ENCODE measurements at regions not wholly inside any gene's neighbourhood (a gene's known extent, or its start where the extent isn't known, plus 50 kb on each side); places are given as distances from the start of the nearest gene placed in this dataset.

DNA sequence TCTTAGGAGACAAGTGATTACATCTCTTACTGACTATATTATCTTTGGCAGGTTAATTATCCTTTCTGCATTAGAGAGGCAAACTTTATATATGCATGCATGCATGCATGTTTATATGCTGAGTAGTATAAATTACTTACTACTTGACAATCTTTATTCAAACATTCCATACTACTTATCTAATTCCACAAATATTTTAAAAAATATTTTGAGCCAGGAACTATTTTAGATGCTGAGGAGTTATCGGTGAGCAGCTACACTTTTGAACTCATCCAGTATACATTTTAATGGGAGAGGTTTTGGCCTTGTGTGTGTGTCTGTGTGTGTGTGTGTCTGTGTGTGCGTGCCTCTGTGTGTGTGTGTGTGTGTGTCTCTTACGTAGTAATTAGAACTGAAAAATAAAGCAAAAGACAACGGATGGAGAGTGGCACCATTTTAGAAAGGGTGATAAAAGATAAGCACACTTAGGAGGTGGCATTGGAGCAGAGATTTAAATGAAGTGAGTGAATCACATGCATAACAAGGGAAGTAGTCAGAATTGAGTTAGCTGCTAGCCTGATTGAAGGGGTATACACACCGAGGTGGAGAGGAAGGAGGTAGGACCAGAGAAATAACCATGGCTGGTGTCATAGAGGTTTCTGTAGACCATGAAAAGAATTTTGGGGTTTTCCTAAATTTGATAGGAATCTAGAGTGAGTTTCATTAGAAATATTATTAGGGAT lies 1488.4 kb downstream of the MRPL39 start:
- no peaks in the 10 kb centered on the region for H3K4me1 ChIP-seq
- no peaks in the 10 kb centered on the region for H3K36me3 ChIP-seq (replicated peaks)
- no peaks in the 10 kb centered on the region for H3K27me3 ChIP-seq (ENCODE audit: low read depth)
- in situ Hi-C loops (cut with MboI; ENCODE audit: low sequenced_read_pairs) = no loop called here
- H3K9me3 ChIP-seq = no peaks in the 10 kb centered on the region
- no peak for DNase-seq (ENCODE audit: low spot score in 2 of 2)
- no peak overlapping the region for H3K4me3 ChIP-seq

GRCh38 chr21:24115141-24115540 lies 1492.1 kb downstream of the MRPL39 start:
- DNase-seq (ENCODE audit: low spot score in 2 of 2) = no peak
- Histone ChIP-seq H3K27me3 (ENCODE audit: low read depth) (no peaks in the 10 kb centered on the region), H3K4me1 (no peaks in the 10 kb centered on the region), H3K4me3 (no peak overlapping the region), H3K9me3 (no peaks in the 10 kb centered on the region), H3K36me3 (replicated peaks) (no peaks in the 10 kb centered on the region)
- in situ Hi-C loops (cut with MboI; ENCODE audit: low sequenced_read_pairs) = no loop called here

- no peaks in the 10 kb centered on the region for H3K36me3 ChIP-seq (replicated peaks)
- H3K9me3 ChIP-seq = no peaks in the 10 kb centered on the region
- DNase-seq (ENCODE audit: low spot score in 2 of 2) = no peak
- H3K4me3 ChIP-seq = no peak overlapping the region
- in situ Hi-C loops (cut with MboI; ENCODE audit: low sequenced_read_pairs) = no loop called here
- no peaks in the 10 kb centered on the region for H3K27me3 ChIP-seq (ENCODE audit: low read depth)
- no peaks in the 10 kb centered on the region for H3K4me1 ChIP-seq
Observed at GRCh38 chr21:24112020-24112419, 1495.3 kb downstream of the MRPL39 start.

DNA sequence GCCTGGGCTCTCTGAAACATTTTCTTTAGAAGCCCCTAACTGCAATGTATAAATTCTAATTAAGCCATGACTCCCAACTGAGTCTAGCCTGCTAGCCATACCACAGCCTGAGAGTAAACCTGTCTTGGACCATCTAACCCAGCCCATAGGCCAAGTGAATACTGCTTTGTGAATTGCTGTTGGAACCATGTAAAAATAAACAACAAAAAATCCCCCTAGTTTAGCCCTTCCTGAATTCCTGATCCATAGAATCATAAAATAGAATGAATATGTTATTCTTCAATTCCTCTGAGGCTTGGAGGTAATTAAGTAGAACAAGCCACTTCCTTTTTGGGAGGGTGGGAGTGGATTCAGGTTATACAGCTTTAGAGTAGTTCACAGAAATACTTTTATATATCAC lies 1496.4 kb downstream of the MRPL39 start:
- DNase-seq (ENCODE audit: low spot score in 2 of 2) = no peak
- H3K4me1 ChIP-seq = no peaks in the 10 kb centered on the region
- H3K9me3 ChIP-seq = no peaks in the 10 kb centered on the region
- no peaks in the 10 kb centered on the region for H3K27me3 ChIP-seq (ENCODE audit: low read depth)
- in situ Hi-C loops (cut with MboI; ENCODE audit: low sequenced_read_pairs) = no loop called here
- no peak overlapping the region for H3K4me3 ChIP-seq
- no peaks in the 10 kb centered on the region for H3K36me3 ChIP-seq (replicated peaks)

DNA sequence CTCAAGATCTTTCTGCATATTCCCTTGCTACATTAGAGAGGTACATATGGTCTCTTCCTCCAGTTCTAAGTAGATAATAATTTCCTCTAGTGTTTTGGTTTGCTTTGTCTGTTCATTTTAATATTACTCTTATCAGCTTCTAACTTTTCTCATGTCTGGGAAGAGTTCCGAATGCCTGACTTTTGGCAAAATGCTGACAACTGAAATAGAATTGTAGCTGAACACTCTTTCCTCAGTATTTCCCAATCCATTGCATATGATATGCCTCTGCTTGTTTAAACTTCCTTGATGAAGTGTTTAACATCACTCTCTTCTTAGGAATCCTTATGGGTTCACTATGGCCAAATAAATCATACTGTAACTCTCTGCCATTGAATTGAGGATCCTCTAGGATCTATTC lies 1510.1 kb downstream of the MRPL39 start:
- peaks cover 3% of the 10 kb centered on the region; the same call in 1 of the 2 replicates for H3K4me1 ChIP-seq
- no peaks in the 10 kb centered on the region for H3K27me3 ChIP-seq (ENCODE audit: low read depth)
- DNase-seq (ENCODE audit: low spot score in 2 of 2) = no peak
- H3K9me3 ChIP-seq = no peaks in the 10 kb centered on the region
- H3K36me3 ChIP-seq (replicated peaks) = no peaks in the 10 kb centered on the region
- in situ Hi-C loops (cut with MboI; ENCODE audit: low sequenced_read_pairs) = no loop called here
- H3K4me3 ChIP-seq = no peak overlapping the region

GRCh38 chr21:24096651-24097050 lies 1510.6 kb downstream of the MRPL39 start:
- H3K36me3 ChIP-seq (replicated peaks) = no peaks in the 10 kb centered on the region
- H3K27me3 ChIP-seq (ENCODE audit: low read depth) = no peaks in the 10 kb centered on the region
- H3K9me3 ChIP-seq = no peaks in the 10 kb centered on the region
- peaks cover 3% of the 10 kb centered on the region; the same call in 1 of the 2 replicates for H3K4me1 ChIP-seq
- no peak for DNase-seq (ENCODE audit: low spot score in 2 of 2)
- in situ Hi-C loops (cut with MboI; ENCODE audit: low sequenced_read_pairs) = no loop called here
- H3K4me3 ChIP-seq = no peak overlapping the region

- no peak overlapping the region for H3K4me3 ChIP-seq
- no peaks in the 10 kb centered on the region for H3K9me3 ChIP-seq
- in situ Hi-C loops (cut with MboI; ENCODE audit: low sequenced_read_pairs) = no loop called here
- no peak for DNase-seq (ENCODE audit: low spot score in 2 of 2)
- H3K4me1 ChIP-seq = no peaks in the 10 kb centered on the region
- H3K36me3 ChIP-seq (replicated peaks) = no peaks in the 10 kb centered on the region
- H3K27me3 ChIP-seq (ENCODE audit: low read depth) = no peaks in the 10 kb centered on the region
Observed at GRCh38 chr21:24093032-24093431, 1514.2 kb downstream of the MRPL39 start.

- no peak overlapping the region for H3K4me3 ChIP-seq
- no peak for DNase-seq (ENCODE audit: low spot score in 2 of 2)
Observed at GRCh38 chr21:24076179-24076578, 1531.1 kb downstream of the MRPL39 start.

GRCh38 chr21:24055696-24056095 lies 1551.6 kb downstream of the MRPL39 start:
- H3K9me3 ChIP-seq = no peaks in the 10 kb centered on the region
- in situ Hi-C loops (cut with MboI; ENCODE audit: low sequenced_read_pairs) = no loop called here

More at GRCh38 chr21:24076179-24076578, 1531.1 kb downstream of the MRPL39 start:
- H3K4me1 ChIP-seq = no peaks in the 10 kb centered on the region
- no peaks in the 10 kb centered on the region for H3K27me3 ChIP-seq (ENCODE audit: low read depth)
- H3K9me3 ChIP-seq = no peaks in the 10 kb centered on the region
- in situ Hi-C loops (cut with MboI; ENCODE audit: low sequenced_read_pairs) = no loop called here
- H3K36me3 ChIP-seq (replicated peaks) = no peaks in the 10 kb centered on the region

DNA sequence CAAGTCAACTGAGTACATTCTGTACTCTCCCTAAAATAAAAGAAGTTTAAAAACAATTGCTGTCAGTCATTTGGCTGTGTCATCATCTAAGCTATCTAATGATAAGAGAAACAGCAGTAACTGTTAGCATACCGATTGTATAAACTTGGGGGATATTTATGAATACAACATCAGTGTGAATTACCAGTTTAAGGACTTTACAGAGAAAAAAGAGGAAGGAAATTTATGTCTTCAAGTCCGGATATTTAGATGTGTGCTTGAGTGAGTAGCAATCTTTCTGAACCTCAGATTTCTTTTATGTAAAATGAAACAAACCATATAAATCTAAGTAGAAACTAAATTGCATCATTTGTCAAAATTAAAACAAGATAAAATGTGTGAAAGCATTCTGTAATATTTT lies 1557.0 kb downstream of the MRPL39 start:
- no peak for DNase-seq (ENCODE audit: low spot score in 2 of 2)
- in situ Hi-C loops (cut with MboI; ENCODE audit: low sequenced_read_pairs) = no loop called here
- Histone ChIP-seq H3K4me3 (no peak overlapping the region), H3K27me3 (ENCODE audit: low read depth) (no peaks in the 10 kb centered on the region), H3K4me1 (no peaks in the 10 kb centered on the region), H3K36me3 (replicated peaks) (no peaks in the 10 kb centered on the region), H3K9me3 (no peaks in the 10 kb centered on the region)

More at GRCh38 chr21:24055696-24056095, 1551.6 kb downstream of the MRPL39 start:
- DNase-seq (ENCODE audit: low spot score in 2 of 2) = no peak
- Histone ChIP-seq H3K4me3 (no peak overlapping the region), H3K36me3 (replicated peaks) (no peaks in the 10 kb centered on the region), H3K4me1 (no peaks in the 10 kb centered on the region), H3K27me3 (ENCODE audit: low read depth) (no peaks in the 10 kb centered on the region)

GRCh38 chr21:24046829-24047443 lies 1560.3 kb downstream of the MRPL39 start:
- in situ Hi-C loops (cut with MboI; ENCODE audit: low sequenced_read_pairs) = no loop called here
- Histone ChIP-seq H3K4me3 (no peak overlapping the region), H3K4me1 (no peaks in the 10 kb centered on the region), H3K9me3 (no peaks in the 10 kb centered on the region), H3K36me3 (replicated peaks) (no peaks in the 10 kb centered on the region), H3K27me3 (ENCODE audit: low read depth) (no peaks in the 10 kb centered on the region)
- DNase-seq (ENCODE audit: low spot score in 2 of 2) = no peak

GRCh38 chr21:24045775-24046215 lies 1561.5 kb downstream of the MRPL39 start:
- H3K9me3 ChIP-seq = no peaks in the 10 kb centered on the region
- in situ Hi-C loops (cut with MboI; ENCODE audit: low sequenced_read_pairs) = no loop called here
- H3K27me3 ChIP-seq (ENCODE audit: low read depth) = no peaks in the 10 kb centered on the region
- H3K4me3 ChIP-seq = no peak overlapping the region
- no peaks in the 10 kb centered on the region for H3K4me1 ChIP-seq
- DNase-seq (ENCODE audit: low spot score in 2 of 2) = peak; percentile 3 to 56
- no peaks in the 10 kb centered on the region for H3K36me3 ChIP-seq (replicated peaks)

DNA sequence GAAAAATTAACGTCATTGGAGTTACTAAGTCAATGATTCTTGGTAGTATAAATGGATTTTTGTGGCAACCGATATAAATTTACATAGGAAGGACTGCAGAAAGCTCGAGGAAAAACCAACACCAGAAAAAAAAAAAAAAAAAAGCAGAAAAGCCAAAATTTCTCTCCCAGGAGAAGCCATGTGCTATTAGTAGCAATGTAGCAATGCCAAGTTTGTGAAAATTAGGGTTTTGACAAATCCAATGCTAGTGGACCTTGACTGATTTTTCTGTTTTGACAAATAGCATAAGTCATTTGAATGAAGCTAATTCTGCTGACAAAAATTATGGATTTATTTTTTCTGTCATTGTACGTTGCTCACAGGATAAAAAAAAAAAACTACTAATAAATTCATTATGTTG lies 1561.9 kb downstream of the MRPL39 start:
- Histone ChIP-seq H3K27me3 (ENCODE audit: low read depth) (no peaks in the 10 kb centered on the region), H3K36me3 (replicated peaks) (no peaks in the 10 kb centered on the region), H3K4me3 (no peak overlapping the region), H3K9me3 (no peaks in the 10 kb centered on the region), H3K4me1 (no peaks in the 10 kb centered on the region)
- no peak for DNase-seq (ENCODE audit: low spot score in 2 of 2)
- in situ Hi-C loops (cut with MboI; ENCODE audit: low sequenced_read_pairs) = no loop called here

DNA sequence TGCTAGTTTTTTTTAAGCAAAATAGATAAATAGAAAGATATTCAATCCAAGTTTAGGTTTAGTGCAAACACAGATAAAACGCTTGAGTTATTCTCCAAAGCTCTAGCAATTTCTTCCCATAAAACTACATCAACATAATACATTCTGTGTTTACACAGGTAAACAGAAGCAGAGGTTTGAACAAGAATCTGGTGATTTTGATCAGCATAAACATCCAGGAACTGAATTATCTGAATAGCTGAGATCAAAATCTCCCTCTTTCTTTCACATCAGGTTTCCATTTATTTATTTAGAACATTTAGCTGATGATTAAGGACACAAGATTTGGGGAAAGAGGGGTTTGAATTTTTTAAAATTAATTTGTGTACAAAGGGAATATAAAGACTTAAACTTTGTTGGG lies 1564.6 kb downstream of the MRPL39 start:
- in situ Hi-C loops (cut with MboI; ENCODE audit: low sequenced_read_pairs) = no loop called here
- H3K36me3 ChIP-seq (replicated peaks) = no peaks in the 10 kb centered on the region
- no peaks in the 10 kb centered on the region for H3K4me1 ChIP-seq
- DNase-seq (ENCODE audit: low spot score in 2 of 2) = no peak
- H3K4me3 ChIP-seq = no peak overlapping the region
- no peaks in the 10 kb centered on the region for H3K27me3 ChIP-seq (ENCODE audit: low read depth)
- no peaks in the 10 kb centered on the region for H3K9me3 ChIP-seq
